HG02610 (cell line): ENCODE measurements at regions not wholly inside any gene's neighbourhood (a gene's known extent, or its start where the extent isn't known, plus 50 kb on each side); places are given as distances from the start of the nearest gene placed in this dataset.
"Not testable (repeated sequence)": the region's sequence is repeated elsewhere in the genome, so short reads cannot be mapped to it uniquely, and the experiment has no call there.

Experiments used
- ATAC-seq: cut with Tn5 transposase; IDR thresholded peaks from one replicate; pipeline ENCODE4 v1.9.1; 2021; ENCODE audit warnings: mild to moderate bottlenecking, moderate library complexity; ENCODE audit not compliant: unreplicated experiment

GRCh38 chr12:17016116-17016864, 410.3 kb upstream of the LMO3 start:
- ATAC-seq = no peak

DNA sequence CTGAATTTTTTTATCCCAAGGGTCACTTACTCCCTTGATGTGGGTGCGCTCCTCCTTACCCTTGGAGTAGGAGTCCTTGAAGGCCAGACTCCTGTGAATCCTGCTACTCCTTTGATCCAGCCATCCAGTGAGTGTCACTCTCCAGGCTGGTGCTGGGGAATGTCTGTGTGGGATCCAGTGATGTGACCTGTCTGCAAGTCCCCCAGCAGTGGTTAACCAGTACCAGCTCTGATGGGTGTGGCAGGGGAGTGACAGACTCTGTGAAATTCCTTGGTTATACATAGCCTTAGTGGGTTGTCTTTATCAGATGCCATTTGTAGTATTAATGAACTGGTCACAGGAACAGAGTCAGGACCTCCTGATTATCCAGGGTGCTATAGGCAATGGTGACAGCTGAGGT, 409.5 kb upstream of the LMO3 start:
- ATAC-seq = no peak

DNA sequence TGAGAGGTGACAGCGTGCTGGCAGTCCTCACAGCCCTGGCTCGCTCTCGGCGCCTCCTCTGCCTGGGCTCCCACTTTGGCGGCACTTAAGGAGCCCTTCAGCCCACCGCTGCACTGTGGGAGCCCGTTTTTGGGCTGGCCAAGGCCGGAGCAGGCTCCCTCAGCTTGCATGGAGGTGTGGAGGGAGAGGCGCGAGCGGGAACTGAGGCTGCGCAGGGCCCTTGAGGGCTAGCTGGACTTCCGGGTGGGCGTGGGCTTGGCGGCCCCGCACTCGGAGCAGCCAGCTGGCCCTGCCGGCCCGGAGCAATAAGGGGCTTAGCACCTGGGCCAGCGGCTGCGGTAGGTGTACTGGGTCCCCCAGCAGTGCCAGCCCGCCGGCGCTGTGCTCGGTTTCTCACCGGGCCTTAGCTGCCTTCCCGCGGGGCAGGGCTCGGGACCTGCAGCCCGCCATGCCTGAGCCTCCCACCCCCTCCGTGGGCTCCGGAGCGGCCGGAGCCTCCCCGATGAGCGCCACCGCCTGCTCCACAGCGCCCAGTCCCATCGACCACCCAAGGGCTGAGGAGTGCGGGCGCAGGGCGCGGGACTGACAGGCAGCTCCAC, 401.6 kb upstream of the LMO3 start:
- ATAC-seq = not testable (repeated sequence)

DNA sequence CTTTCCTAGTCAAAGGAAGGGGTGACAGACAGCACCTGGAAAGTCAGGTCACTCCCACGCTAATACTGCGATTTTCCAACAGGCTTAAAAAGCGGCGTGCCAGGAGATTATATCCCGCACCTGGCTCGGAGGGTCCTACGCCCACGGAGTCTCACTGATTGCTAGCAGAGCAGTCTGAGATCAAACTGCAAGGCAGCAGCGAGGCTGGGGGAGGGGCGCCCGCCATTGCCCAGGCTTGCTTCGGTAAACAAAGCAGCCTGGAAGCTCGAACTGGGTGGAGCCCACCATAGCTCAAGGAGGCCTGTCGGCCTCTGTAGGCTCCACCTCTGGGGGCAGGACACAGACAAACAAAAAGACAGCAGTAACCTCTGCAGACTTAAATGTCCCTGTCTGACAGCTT, 392.6 kb upstream of the LMO3 start:
- ATAC-seq = not testable (repeated sequence)

DNA sequence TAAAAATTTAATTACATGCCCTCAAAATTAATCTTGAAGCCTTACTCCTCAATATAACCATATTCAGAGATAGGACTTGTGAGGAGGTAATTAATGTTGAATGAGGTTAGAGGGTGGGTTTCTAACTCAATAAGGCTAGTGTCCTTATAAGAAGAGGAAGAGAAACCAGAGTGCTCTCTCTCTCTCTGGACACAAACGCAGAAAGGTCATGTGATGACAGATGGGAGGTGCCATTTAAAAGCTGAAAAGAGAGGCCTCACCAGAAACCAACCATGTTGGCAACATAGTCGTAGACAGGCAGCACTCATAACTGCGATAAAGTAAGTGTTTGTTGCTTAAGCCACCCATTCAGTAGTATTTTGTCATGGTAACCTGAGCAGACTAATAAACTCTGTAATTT, 378.5 kb upstream of the LMO3 start:
- ATAC-seq = no peak

GRCh38 chr12:16972923-16973770, 367.2 kb upstream of the LMO3 start:
- no peak for ATAC-seq

DNA sequence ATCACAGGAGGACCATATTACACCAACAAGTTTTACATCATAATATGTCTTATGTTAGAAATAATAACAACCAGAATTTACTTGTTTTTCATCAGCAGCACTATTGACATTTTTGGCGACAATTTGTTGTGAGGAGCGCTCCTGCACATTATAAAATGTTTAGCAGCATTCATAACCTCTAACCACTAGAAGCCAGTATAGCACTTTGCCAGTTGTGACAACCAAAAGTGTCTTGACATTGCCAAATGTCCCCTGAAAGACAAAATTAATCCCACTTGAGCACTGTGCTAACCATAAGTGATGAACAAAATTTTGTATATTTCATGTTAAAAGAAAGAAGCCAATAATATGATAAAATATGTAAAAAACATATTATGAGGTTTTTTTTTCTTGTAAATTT, 356.9 kb upstream of the LMO3 start:
- ATAC-seq = no peak

DNA sequence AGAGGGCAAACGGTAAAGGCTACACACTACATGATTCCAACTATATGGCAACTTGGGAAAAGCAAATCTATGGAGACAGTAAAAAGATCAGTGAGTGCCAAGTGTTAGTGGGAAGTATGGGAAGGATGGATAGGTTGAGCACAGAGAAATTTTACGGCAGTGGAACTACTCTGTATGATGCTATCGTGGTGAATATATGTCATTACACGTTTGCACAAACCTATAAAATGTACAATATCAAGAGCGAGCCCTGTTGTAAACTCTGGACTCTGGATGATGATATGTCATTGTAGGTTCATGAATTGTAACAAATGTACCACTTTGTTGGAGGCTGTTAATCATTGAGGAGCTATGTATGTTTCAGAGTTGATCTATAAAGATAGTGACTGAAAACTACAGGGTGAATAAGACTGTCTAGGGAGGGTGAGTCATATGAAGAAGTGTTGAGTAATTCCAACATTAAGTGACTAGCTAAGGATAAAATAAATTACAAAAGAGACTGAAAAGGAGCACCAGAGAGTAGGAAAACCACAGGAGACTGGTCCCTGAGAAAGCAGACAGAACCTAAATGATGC, 349.2 kb upstream of the LMO3 start:
- ATAC-seq = peak; percentile 89

DNA sequence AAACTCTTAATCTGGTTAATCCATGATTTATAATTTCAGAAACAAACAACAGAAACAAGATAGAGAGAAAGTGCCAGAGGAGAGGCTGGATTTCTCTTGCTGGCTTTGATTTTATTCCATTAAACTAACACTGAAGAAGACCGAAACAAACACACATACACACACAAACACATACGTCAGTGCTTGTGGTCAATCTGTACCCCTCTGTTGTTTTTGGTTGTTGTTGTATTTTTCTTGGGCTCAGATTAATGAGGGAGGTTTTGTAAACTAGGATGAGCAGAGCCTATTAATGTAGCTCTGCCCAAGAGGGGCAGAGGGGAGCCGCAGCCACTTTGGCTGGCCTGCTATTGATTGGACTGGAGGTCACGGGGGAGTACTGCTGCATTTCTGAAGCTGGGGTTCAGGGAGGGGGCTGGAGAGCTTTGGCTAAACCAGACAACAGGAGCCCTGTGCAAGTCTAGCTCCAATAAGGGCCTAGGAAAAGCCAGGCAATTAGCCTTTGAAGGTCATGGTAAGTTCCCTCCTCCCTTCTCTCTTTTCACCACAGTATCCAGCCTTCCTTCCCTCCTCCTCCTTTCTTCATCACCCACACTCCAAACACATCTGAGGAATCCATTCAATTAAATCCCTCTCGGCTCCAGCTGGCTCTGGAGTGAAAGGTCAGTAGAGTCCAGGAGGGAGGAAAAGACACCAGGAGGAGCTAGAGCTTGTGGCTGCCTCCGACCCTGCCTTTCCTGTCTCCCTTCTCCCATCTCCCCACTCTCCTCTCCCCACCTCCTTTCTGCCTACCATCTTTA, 344.1 kb upstream of the LMO3 start:
- ATAC-seq = no peak

- no peak for ATAC-seq
Measured at GRCh38 chr12:16949371-16949770, 343.4 kb upstream of the LMO3 start.

GRCh38 chr12:16946704-16947103, 340.7 kb upstream of the LMO3 start:
- ATAC-seq = no peak

GRCh38 chr12:16939871-16940306, 333.9 kb upstream of the LMO3 start:
- peak; percentile 100 for ATAC-seq

DNA sequence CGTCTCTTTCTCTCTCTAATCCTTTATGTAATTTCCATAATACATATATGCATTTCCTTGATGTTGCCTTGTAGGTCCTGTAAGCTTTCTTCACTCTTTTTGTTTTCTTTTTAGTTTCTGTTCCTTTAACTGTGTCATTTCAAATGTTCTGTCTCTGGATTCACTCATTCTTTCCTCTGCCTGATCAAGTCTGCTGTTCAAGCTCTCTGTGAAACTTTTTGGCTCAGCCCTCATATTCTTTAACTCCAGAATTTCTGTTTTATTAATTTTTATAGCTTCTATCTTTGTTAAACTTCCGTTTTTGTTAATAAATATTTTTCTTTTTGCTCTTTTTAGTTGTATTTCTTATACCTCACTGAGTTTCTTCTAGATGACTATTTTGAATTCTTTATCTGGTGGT, 321.3 kb upstream of the LMO3 start:
- no peak for ATAC-seq

GRCh38 chr12:16920451-16920850, 314.5 kb upstream of the LMO3 start:
- ATAC-seq = no peak

- no peak for ATAC-seq
Measured at GRCh38 chr12:16919551-16919950, 313.6 kb upstream of the LMO3 start.

GRCh38 chr12:16914853-16915252, 308.9 kb upstream of the LMO3 start:
- no peak for ATAC-seq

DNA sequence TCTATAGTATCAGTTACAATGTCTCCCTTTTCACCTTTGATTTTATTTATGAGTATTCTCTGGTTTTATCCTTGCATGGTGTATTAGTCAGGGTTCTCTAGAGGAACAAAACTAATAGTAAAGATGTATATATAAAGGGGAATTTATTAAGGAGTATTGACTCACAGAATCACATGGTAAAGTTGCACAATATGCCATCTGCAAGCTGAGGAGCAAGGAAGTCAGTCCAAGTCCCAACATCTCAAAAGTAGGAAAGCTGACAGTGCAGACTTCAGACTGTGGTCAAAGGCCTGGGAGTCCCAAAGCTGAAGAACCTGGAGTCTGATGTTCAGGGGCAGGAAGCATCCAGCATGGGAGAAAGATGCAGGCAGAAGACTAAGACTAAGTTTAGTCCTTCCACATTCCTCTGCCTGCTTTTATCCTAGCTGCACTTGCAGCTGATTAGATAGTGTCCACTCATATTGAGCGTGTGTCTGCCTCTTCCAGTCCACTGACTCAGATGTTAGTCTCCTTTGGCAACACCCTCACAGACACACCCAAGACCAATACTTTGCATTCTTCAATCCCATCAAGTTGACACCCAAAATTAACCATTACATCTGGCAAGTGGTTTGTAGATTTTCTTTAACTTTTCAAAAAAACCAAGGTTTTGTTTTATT, 308.0 kb upstream of the LMO3 start:
- no peak for ATAC-seq

DNA sequence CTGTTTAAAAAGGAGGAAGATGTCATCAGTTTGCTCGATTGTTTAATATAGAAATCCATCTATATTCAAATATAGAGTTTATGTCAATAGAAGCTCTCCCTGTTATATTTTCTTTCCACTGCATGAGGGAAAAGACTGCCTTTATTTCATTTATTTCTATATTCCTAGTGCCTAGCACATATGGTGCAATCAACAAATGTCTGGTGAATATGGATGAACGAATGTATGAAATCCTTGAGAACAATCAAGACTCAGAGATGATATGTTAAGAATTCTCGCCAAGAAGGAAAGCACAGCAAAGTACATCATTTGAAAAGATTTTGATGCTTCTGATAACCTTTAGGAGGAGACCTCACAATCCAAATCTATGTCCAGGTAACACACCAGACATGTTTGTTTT, 296.0 kb upstream of the LMO3 start:
- no peak for ATAC-seq

DNA sequence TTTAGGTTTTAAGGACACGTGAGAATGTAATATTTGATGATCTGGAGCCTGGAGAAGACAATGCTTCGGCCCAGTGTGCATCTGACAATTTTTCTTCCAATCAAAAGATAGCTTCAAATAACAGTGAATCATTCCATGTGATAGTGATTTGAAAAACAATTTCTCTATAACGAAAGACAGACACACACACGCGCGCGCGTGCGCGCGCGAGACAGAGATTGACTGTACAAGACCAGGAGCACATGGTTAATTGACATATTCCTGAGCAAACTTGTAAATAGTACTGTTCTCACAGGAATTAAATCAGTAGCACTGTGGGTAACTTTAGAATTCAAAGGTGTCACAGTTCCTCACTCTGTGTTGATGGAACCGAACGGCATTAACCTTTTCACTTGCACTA, 287.5 kb upstream of the LMO3 start:
- no peak for ATAC-seq

DNA sequence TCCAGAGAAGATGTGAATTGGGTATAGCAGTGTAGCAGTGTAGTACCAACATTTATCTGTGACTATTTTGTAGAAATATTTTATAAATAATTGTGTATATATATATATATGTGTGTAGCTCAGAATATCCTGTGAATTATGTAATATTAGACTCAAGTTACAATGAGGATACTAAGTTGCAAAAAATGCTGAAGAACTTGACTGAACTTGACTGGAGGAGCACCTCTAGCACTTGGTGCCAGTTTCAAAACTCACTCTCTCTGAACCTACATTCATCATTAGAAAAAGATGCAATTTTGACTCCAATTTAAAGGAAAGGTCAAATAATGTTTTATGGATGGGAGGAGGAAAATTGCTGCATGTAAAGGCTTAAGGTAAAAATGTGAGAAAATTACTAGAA, 285.7 kb upstream of the LMO3 start:
- no peak for ATAC-seq
